Spleen (tissue), 11 donors: ENCODE measurements at regions not wholly inside any gene's neighbourhood (a gene's known extent, or its start where the extent isn't known, plus 50 kb on each side); places are given as distances from the start of the nearest gene placed in this dataset.
"Not testable (repeated sequence)": the region's sequence is repeated elsewhere in the genome, so short reads cannot be mapped to it uniquely, and the experiment has no call there.

Source experiments
- DNase-seq: peaks from one replicate; pipeline ENCODE4 v3.0.0-alpha.2; 2020
- H3K27ac ChIP-seq, 8 donors: fragments of 200-600 bp; sonication (generic) in 7 of 8; 1 replicate in 4 of 8; 2 replicates in 4 of 8; pipeline versions ENCODE4 v1.5.0 to v1.8.0; 2016 to 2021; ENCODE audit warnings: inconsistent platforms in 4 of 8, mild to moderate bottlenecking in 4 of 8, moderate library complexity in 1 of 8
- H3K27me3 ChIP-seq, 7 donors: fragments of 200-600 bp; sonication (generic) in 6 of 7; replicated peaks in 1 of 7; 1 replicate in 4 of 7; 2 replicates in 3 of 7; pipeline versions ENCODE4 v1.5.0 to v1.8.0; 2016 to 2021; ENCODE audit warnings: inconsistent platforms in 3 of 7, mild to moderate bottlenecking in 1 of 7
- H3K36me3 ChIP-seq, 6 donors: fragments of 200-600 bp; sonication (generic) in 5 of 6; 1 replicate in 4 of 6; 2 replicates in 2 of 6; pipeline versions ENCODE4 v1.5.0 to v1.8.0; 2016 to 2021; ENCODE audit warnings: inconsistent platforms in 2 of 6
- H3K4me1 ChIP-seq, 6 donors: fragments of 200-600 bp; sonication (generic) in 5 of 6; 1 replicate in 3 of 6; 2 replicates in 3 of 6; pipeline versions ENCODE4 v1.5.0 to v1.8.0; 2016 to 2021; ENCODE audit warnings: inconsistent platforms in 3 of 6
- H3K4me3 ChIP-seq, 8 donors: fragments of 200-600 bp; sonication (generic) in 7 of 8; 1 replicate in 4 of 8; 2 replicates in 4 of 8; pipeline versions ENCODE4 v1.5.0 to v1.8.0; 2016 to 2021; ENCODE audit warnings: inconsistent platforms in 4 of 8, mild to moderate bottlenecking in 4 of 8, moderate library complexity in 2 of 8
- H3K9me3 ChIP-seq, 8 donors: fragments of 200-600 bp; sonication (generic) in 7 of 8; 1 replicate in 4 of 8; 2 replicates in 4 of 8; pipeline versions ENCODE4 v1.5.0 to v1.8.0; 2016 to 2021; ENCODE audit warnings: inconsistent platforms in 4 of 8
- CTCF ChIP-seq, 11 experiments: fragments of 200-600 bp in 7 of 11; fragments of 450-650 bp in 4 of 11; sonication (generic) in 4 of 11; IDR thresholded peaks in 8 of 11; conservative IDR thresholded peaks in 3 of 11; 1 replicate in 7 of 11; 2 replicates in 4 of 11; pipeline versions ENCODE4 v1.4.0 to v1.8.0; 2016 to 2021; ENCODE audit warnings: antibody characterized with exemption in 11 of 11, inconsistent platforms in 4 of 11, mild to moderate bottlenecking in 1 of 11
- POLR2A ChIP-seq, 3 donors: fragments of 450-650 bp; IDR thresholded peaks; one replicate each; pipeline ENCODE4 v1.5.1; 2017; ENCODE audit warnings: antibody characterized with exemption in 3 of 3, mild to moderate bottlenecking in 1 of 3
- POLR2AphosphoS5 ChIP-seq, 3 donors: sonication (generic); formaldehyde crosslinking; IDR thresholded peaks; one replicate each; pipeline ENCODE4 v1.5.1; 2017; ENCODE audit warnings: antibody characterized with exemption in 3 of 3
- WGBS, 5 donors: extraction: QIAGEN DNeasy Blood & Tissue Kit in 3 of 5; methylation state at CpG; one replicate each; pipeline versions ENCODE4 v1.1.5 to v1.1.7; 2013 to 2018; 5-methylcytosine and 5-hydroxymethylcytosine counted together
- intact Hi-C: fragments of 100-400 bp; cut with DNase I; formaldehyde crosslinking; loops from one replicate; pipeline ENCODE4 v1.15.0; 2023; ENCODE audit warnings: low total_unique reads
- donor health status: healthy with polysubstance abuse.
- donor health status: DM: no; HTN: no; CAD: no; lungs with moderate emphysema.
- donor health status: DM: no; HTN: no; CAD: no.
- donor health status: Bipolar disorder and iron deficiency.
- donor health status: healthy.
- donor health status: DM: no; HTN: no; CAD: no.
- donor health status: DM: yes; HTN: yes; CAD: no.

GRCh38 chr1:82373710-82374109 lies 573.0 kb downstream of the ADGRL2 start:
- Histone ChIP-seq H3K27ac (no peak overlapping the region), H3K4me3 (no peak overlapping the region), H3K9me3 (no peaks in the 10 kb centered on the region), H3K36me3 (no peaks in the 10 kb centered on the region), H3K4me1 (no peaks in the 10 kb centered on the region), H3K27me3 (no peaks in the 10 kb centered on the region)
- intact Hi-C loops = no loop called here
- no peak for DNase-seq
- WGBS, 5 donors = 92 to 98% (median 97%) methylated on average over 2 of the region's 2 CpGs
- TF ChIP-seq CTCF (IDR thresholded peaks at IDR 0.05 in 8 of 11, conservative IDR thresholded peaks at IDR 0.05 in 3 of 11) (no peak), POLR2A (IDR thresholded peaks at IDR 0.05) (no peak), POLR2AphosphoS5 (IDR thresholded peaks at IDR 0.05) (no peak)

GRCh38 chr1:82371844-82372498 lies 571.2 kb downstream of the ADGRL2 start:
- no peaks in the 10 kb centered on the region for H3K9me3 ChIP-seq
- H3K27ac ChIP-seq = no peak overlapping the region
- H3K4me3 ChIP-seq = no peak overlapping the region
- WGBS, 5 donors = 60 to 73% (median 71%) methylated on average over 3 of the region's 3 CpGs
- H3K36me3 ChIP-seq = no peaks in the 10 kb centered on the region
- no peak for DNase-seq
- no peaks in the 10 kb centered on the region for H3K27me3 ChIP-seq
- TF ChIP-seq CTCF (IDR thresholded peaks at IDR 0.05 in 8 of 11, conservative IDR thresholded peaks at IDR 0.05 in 3 of 11) (no peak), POLR2AphosphoS5 (IDR thresholded peaks at IDR 0.05) (no peak), POLR2A (IDR thresholded peaks at IDR 0.05) (no peak)
- intact Hi-C loops = no loop called here
- H3K4me1 ChIP-seq = no peaks in the 10 kb centered on the region

GRCh38 chr1:82367456-82367855 lies 566.7 kb downstream of the ADGRL2 start:
- intact Hi-C loops = no loop called here
- H3K9me3 ChIP-seq = no peaks in the 10 kb centered on the region
- no peaks in the 10 kb centered on the region for H3K4me1 ChIP-seq
- no peaks in the 10 kb centered on the region for H3K36me3 ChIP-seq
- H3K4me3 ChIP-seq = no peak overlapping the region
- DNase-seq = no peak
- H3K27me3 ChIP-seq = no peaks in the 10 kb centered on the region
- H3K27ac ChIP-seq = no peak overlapping the region
- no peak for TF ChIP-seq POLR2AphosphoS5 (IDR thresholded peaks at IDR 0.05)
- no peak for TF ChIP-seq POLR2A (IDR thresholded peaks at IDR 0.05)
- no peak for TF ChIP-seq CTCF (IDR thresholded peaks at IDR 0.05 in 8 of 11, conservative IDR thresholded peaks at IDR 0.05 in 3 of 11)
- 85 to 93% (median 89%) methylated on average over 2 of the region's 2 CpGs for WGBS, 5 donors

- TF ChIP-seq CTCF (IDR thresholded peaks at IDR 0.05 in 8 of 11, conservative IDR thresholded peaks at IDR 0.05 in 3 of 11) (no peak), POLR2A (IDR thresholded peaks at IDR 0.05) (no peak), POLR2AphosphoS5 (IDR thresholded peaks at IDR 0.05) (no peak)
- no peaks in the 10 kb centered on the region for H3K9me3 ChIP-seq
- H3K36me3 ChIP-seq = no peaks in the 10 kb centered on the region
- no peak overlapping the region for H3K4me3 ChIP-seq
- no peaks in the 10 kb centered on the region for H3K27me3 ChIP-seq
- intact Hi-C loops = no loop called here
- WGBS, 5 donors = 69 to 89% (median 81%) methylated on average over 2 of the region's 2 CpGs
- H3K27ac ChIP-seq = no peak overlapping the region
- no peaks in the 10 kb centered on the region for H3K4me1 ChIP-seq
- no peak for DNase-seq
These were observed 566.0 kb downstream of the ADGRL2 start for GRCh38 chr1:82366689-82367088.

- peaks cover 0 to 21% (median 0%) of the 10 kb centered on the region in 8 donors for H3K9me3 ChIP-seq
- H3K27ac ChIP-seq, H3K4me3 ChIP-seq, H3K27me3 ChIP-seq, H3K36me3 ChIP-seq, H3K4me1 ChIP-seq, intact Hi-C loops, DNase-seq: not testable (repeated sequence)
- 74 to 97% (median 82%) methylated on average over 5 of the region's 5 CpGs for WGBS, 5 donors
These were observed 558.8 kb downstream of the ADGRL2 start for GRCh38 chr1:82359541-82359940.

GRCh38 chr1:82358706-82359105 lies 558.0 kb downstream of the ADGRL2 start:
- H3K4me1 ChIP-seq, H3K27ac ChIP-seq, H3K27me3 ChIP-seq, intact Hi-C loops, DNase-seq, H3K4me3 ChIP-seq, H3K36me3 ChIP-seq: not testable (repeated sequence)
- 67 to 80% (median 73%) methylated on average over 4 of the region's 4 CpGs for WGBS, 5 donors
- H3K9me3 ChIP-seq = peaks cover 0 to 26% (median 0%) of the 10 kb centered on the region in 8 donors

GRCh38 chr1:82354546-82354945 lies 553.8 kb downstream of the ADGRL2 start:
- H3K27ac ChIP-seq, H3K27me3 ChIP-seq, DNase-seq, H3K4me1 ChIP-seq, H3K36me3 ChIP-seq, intact Hi-C loops, H3K4me3 ChIP-seq: not testable (repeated sequence)
- WGBS, 5 donors = 81 to 96% (median 85%) methylated on average over 5 of the region's 5 CpGs
- peaks cover 0 to 42% (median 6%) of the 10 kb centered on the region in 8 donors for H3K9me3 ChIP-seq
